ENCODE measurements at regions not wholly inside any gene's neighbourhood (a gene's known extent, or its start where the extent isn't known, plus 50 kb on each side); places are given as distances from the start of the nearest gene placed in this dataset.

DNA sequence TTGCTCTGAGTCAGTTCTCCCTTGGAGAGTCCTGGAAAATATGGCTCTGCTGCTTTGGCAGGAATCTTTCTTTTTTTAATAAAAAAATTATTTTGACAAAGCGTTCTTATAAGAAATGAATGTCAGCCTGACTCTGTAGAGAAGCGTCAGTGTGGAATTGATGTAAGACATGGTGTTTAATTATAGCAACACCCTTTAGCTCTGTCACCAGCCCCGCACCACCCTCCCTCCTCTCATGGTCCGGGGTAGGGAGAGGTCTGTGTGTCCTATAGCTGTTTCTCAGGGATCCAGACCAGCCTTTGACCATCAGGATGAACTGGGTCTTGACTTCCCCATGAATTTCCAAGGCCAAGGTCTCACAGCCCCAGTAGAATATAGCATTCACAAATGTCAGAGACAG lies 120.6 kb downstream of the CHST1 start:
- TF ChIP-seq, protein P1, sequence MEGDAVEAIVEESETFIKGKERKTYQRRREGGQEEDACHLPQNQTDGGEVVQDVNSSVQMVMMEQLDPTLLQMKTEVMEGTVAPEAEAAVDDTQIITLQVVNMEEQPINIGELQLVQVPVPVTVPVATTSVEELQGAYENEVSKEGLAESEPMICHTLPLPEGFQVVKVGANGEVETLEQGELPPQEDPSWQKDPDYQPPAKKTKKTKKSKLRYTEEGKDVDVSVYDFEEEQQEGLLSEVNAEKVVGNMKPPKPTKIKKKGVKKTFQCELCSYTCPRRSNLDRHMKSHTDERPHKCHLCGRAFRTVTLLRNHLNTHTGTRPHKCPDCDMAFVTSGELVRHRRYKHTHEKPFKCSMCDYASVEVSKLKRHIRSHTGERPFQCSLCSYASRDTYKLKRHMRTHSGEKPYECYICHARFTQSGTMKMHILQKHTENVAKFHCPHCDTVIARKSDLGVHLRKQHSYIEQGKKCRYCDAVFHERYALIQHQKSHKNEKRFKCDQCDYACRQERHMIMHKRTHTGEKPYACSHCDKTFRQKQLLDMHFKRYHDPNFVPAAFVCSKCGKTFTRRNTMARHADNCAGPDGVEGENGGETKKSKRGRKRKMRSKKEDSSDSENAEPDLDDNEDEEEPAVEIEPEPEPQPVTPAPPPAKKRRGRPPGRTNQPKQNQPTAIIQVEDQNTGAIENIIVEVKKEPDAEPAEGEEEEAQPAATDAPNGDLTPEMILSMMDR (conservative IDR thresholded peaks at IDR 0.05; ENCODE audit: low read depth, low read length), result no peak
- no peak overlapping the region for H3K4me3 ChIP-seq (ENCODE audit: low read depth, low read length)

DNA sequence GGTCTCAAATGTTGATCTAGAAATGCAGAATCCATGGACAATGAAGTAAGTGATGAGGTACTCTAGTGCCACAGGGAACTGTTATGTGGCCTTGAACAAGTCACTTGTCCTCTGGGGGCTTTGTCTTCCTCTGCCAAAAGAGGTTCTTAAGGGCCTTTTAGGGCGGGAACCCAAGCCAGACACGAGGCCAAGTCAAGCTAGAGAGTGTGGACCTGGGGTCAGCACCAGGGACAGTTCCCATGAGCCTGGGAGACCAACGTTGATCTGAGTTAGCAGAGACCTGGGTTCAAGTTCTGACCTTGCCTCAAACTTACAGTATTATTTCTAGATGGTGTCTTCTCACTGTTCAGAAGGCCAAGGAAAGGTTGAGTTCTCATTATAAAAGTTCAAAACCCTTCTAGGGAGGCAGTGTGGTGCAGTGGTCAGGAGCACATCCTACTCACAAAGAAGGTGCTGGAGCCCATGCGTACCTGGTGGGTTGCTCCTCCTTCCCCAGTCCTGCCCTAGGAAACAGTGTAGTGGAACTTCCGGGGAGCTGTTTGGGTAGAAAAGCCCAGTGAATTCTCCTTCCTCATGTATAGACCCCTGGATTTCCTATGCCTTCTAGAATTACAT lies 121.5 kb downstream of the CHST1 start:
- TF ChIP-seq, protein P1 (conservative IDR thresholded peaks at IDR 0.05; ENCODE audit: low read depth, low read length), result no peak
- no peak for DNase-seq (ENCODE audit: low read depth)
- H3K4me3 ChIP-seq (ENCODE audit: low read depth, low read length), result no peak overlapping the region

More for the DNA sequence above, 120.6 kb downstream of the CHST1 start:
- no peak for DNase-seq (ENCODE audit: low read depth)

DNA sequence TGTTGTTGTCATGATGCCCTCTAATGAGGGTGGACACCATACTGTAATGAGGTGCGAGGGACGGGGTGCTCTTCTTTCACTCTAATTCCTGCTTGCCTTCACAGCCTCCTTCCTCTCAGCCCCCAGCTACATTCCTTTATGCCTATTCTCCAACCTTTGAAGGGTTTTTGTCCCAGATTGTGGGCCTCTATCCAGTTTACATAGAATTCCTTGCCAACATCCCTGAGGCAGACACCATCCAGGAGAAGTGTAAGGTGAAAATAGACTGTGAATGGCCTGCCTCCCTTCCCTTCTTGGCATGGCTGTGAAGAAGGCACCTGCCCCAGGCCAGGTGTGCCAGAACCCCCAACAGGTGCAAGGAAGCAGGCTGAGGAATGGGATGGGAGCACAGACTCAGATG lies 122.3 kb downstream of the CHST1 start:
- no peak for DNase-seq (ENCODE audit: low read depth)
- TF ChIP-seq, protein P1 (conservative IDR thresholded peaks at IDR 0.05; ENCODE audit: low read depth, low read length), result no peak

DNA sequence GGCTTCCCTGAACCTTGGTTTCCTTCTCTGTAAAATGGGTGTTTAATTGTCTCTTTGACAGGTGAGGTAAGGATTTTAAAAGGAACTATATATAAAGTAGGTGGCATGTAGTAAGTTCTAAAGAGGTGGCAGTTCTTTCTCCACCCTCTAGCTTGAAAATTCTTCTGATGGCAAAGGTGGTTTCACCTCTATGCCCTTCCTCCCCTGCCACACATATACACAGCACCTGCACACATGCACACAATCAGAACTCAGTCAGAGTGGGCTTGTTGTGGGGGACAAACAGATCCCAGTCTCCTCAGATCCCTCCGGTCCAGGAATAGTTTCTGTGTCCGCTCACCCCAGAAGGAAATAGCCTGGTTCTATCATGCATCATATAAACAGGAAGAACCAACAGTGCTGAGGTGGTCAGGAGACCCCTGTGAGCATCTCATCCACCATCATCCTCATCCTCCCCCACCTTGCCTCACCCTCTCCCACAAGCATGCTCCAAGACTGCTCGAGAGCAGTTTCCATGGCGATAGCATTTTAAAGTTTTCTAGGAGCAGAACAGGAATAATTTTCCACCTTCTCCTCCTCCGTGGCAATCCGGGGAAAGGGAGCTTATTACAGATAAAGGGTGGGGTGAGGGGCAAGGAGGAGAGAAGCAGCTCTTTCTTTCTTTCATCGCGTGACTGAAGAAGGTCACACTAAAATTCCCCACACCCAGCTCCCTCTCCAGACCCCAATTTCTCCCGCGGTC lies 123.6 kb downstream of the CHST1 start:
- H3K4me3 ChIP-seq (ENCODE audit: low read depth, low read length), result no peak overlapping the region
- TF ChIP-seq, protein P1 (conservative IDR thresholded peaks at IDR 0.05; ENCODE audit: low read depth, low read length), result no peak
- DNase-seq (ENCODE audit: low read depth), result no peak

More for the DNA sequence above, 122.3 kb downstream of the CHST1 start:
- H3K4me3 ChIP-seq (ENCODE audit: low read depth, low read length), result no peak overlapping the region

DNA sequence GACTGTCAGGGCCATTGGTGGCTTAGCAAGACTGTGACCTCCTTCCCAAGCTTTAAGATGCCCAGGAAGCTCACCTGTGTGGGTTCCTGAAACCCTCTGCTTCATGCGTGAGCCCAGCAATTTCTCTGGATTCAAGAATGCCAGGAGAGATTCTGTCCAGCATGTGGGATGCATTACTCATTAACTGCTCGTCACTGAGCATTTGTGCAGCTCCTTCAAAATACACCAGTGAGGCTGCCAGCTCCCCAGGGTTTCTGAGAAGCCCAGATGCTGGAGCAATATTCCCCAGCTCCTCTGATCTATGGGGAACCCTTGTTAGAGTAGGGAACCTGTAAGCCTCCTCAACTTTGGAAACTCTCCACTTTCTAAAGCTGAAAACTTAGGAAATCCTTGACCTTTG lies 126.5 kb downstream of the CHST1 start:
- H3K4me3 ChIP-seq (ENCODE audit: low read depth, low read length), result no peak overlapping the region
- TF ChIP-seq, protein P1 (conservative IDR thresholded peaks at IDR 0.05; ENCODE audit: low read depth, low read length), result no peak
- no peak for DNase-seq (ENCODE audit: low read depth)

DNA sequence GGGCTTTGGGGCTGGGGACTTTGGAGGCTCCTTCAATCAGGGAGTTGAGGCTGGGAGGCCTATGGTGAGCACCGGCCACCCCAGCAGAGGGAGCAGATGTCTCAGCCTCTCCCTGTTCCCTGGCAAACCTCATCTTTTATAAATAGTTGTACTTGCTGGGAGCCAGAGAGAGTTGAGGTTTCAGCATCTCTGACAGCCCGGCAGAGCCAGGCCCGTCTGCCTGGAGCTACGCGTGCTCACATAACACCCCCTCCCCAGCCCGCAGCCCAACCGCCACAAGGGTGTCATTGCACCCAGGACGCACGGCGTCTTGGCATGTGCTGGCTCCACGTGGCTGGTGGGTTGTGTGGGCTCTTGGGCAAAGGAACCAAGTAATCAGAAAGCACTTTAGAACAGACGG lies 127.1 kb downstream of the CHST1 start:
- TF ChIP-seq, protein P1 (conservative IDR thresholded peaks at IDR 0.05; ENCODE audit: low read depth, low read length), result no peak
- no peak for DNase-seq (ENCODE audit: low read depth)
- no peak overlapping the region for H3K4me3 ChIP-seq (ENCODE audit: low read depth, low read length)

DNA sequence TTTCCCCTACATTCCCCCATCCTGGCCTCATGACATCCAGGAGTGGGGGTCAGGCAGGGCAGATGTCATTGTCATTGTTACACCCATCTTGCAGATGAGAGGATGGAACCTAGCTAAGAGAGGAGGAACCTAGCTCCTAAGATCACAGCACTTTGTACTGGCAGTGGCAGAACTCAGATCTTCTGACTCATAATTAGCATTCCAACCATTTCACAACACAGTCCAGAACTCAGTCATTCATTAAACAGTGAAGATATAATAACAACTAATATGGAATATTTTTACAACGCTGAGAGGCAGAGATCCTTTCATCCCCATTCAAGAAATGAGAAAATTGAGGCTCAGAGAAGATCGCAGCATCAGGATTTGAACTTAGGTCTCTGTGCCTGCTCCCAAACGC lies 127.8 kb downstream of the CHST1 start:
- TF ChIP-seq, protein P1 (conservative IDR thresholded peaks at IDR 0.05; ENCODE audit: low read depth, low read length), result no peak
- peak; percentile 2 for DNase-seq (ENCODE audit: low read depth)
- no peak overlapping the region for H3K4me3 ChIP-seq (ENCODE audit: low read depth, low read length)
